Large intestine (tissue), 3 donors: ENCODE measurements at regions not wholly inside any gene's neighbourhood (a gene's known extent, or its start where the extent isn't known, plus 50 kb on each side); places are given as distances from the start of the nearest gene placed in this dataset.
A peak's percentile ranks its signal among the peaks of the same experiment; 100 is the strongest.

Experiments used
- DNase-seq, 2 donors: peaks; one replicate each; pipeline versions ENCODE4 v3.0.0 to v3.0.0-alpha.2; 2013
- H3K27ac ChIP-seq: one replicate; pipeline ENCODE4 v1.5.1; 2013; ENCODE audit warnings: low read length
- H3K27me3 ChIP-seq: 2 replicates; pipeline ENCODE4 v1.6.1; 2013; ENCODE audit warnings: low read length; ENCODE audit not compliant: control insufficient read depth, insufficient read depth
- H3K36me3 ChIP-seq: 2 replicates; pipeline ENCODE4 v1.6.1; 2013; ENCODE audit warnings: low read length; ENCODE audit not compliant: control insufficient read depth, insufficient read depth
- H3K4me1 ChIP-seq: one replicate; pipeline ENCODE4 v1.6.1; 2013; ENCODE audit warnings: low read length; ENCODE audit not compliant: control insufficient read depth, insufficient read depth
- H3K4me3 ChIP-seq: one replicate; pipeline ENCODE4 v1.5.1; 2013; ENCODE audit warnings: low read length
- H3K9me3 ChIP-seq: one replicate; pipeline ENCODE4 v1.6.1; 2013; ENCODE audit warnings: mild to moderate bottlenecking, low read depth, low read length, moderate library complexity; ENCODE audit not compliant: control insufficient read depth
- WGBS: methylation state at CpG from one replicate; pipeline ENCODE4 v1.1.5; 2013; ENCODE audit warnings: low lambda C conversion rate; ENCODE audit not compliant: insufficient coverage; 5-methylcytosine and 5-hydroxymethylcytosine counted together

- no peak overlapping the region for H3K4me3 ChIP-seq
- DNase-seq, result no peak
- H3K4me1 ChIP-seq, result no peaks in the 10 kb centered on the region
- no peaks in the 10 kb centered on the region for H3K36me3 ChIP-seq
- WGBS, result no CpG with 5 or more reads among the region's 1 CpG
- no peaks in the 10 kb centered on the region for H3K27me3 ChIP-seq
- H3K27ac ChIP-seq, result no peak overlapping the region
- peaks cover 3% of the 10 kb centered on the region for H3K9me3 ChIP-seq
Observed at GRCh38 chr4:28518561-28519165, 1658.0 kb downstream of the STIM2 start.

GRCh38 chr4:28523681-28524190 is 1663.1 kb downstream of the STIM2 start:
- no peak overlapping the region for H3K4me3 ChIP-seq
- no peak overlapping the region for H3K27ac ChIP-seq
- no peaks in the 10 kb centered on the region for H3K36me3 ChIP-seq
- H3K9me3 ChIP-seq, result no peaks in the 10 kb centered on the region
- DNase-seq, result peak in 1 of 2 donors; percentile 2
- no peaks in the 10 kb centered on the region for H3K4me1 ChIP-seq
- 88% methylated on average over 2 of the region's 3 CpGs for WGBS
- H3K27me3 ChIP-seq, result no peaks in the 10 kb centered on the region

DNA sequence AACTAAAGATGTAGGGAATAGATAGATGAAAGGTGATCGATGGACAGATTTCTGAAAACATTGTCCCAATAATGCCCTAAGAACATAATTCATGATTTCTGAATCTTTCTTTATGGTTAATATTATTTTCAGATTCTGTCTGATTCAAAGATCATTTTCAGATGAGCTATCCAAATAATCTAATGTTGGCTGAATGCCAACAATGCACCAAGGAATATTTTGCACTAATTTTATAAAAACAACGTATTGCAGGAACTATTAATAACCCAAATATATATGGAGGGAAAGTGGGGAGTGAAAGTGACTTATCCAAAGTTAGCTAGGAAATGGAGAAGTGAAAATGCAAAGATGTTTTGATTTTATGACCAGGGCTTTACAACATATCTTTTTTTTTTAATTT is 1675.5 kb downstream of the STIM2 start:
- Histone ChIP-seq H3K27ac (no peak overlapping the region), H3K4me1 (no peaks in the 10 kb centered on the region), H3K9me3 (peaks cover under 1% of the 10 kb centered on the region), H3K27me3 (no peaks in the 10 kb centered on the region), H3K4me3 (no peak overlapping the region), H3K36me3 (no peaks in the 10 kb centered on the region)
- WGBS, result 90% methylated on average over 2 of the region's 2 CpGs
- no peak for DNase-seq

- Histone ChIP-seq H3K36me3 (no peaks in the 10 kb centered on the region), H3K27me3 (no peaks in the 10 kb centered on the region), H3K4me1 (no peaks in the 10 kb centered on the region), H3K9me3 (peaks cover 3% of the 10 kb centered on the region), H3K27ac (no peak overlapping the region), H3K4me3 (no peak overlapping the region)
- 83% methylated on average over 1 of the region's 1 CpG for WGBS
- no peak for DNase-seq
Observed at GRCh38 chr4:28545986-28546385, 1685.3 kb downstream of the STIM2 start.

GRCh38 chr4:28548136-28548535 is 1687.5 kb downstream of the STIM2 start:
- no peaks in the 10 kb centered on the region for H3K36me3 ChIP-seq
- no peaks in the 10 kb centered on the region for H3K9me3 ChIP-seq
- H3K4me3 ChIP-seq, result no peak overlapping the region
- no peaks in the 10 kb centered on the region for H3K4me1 ChIP-seq
- WGBS, result no CpG with 5 or more reads among the region's 3 CpGs
- no peak overlapping the region for H3K27ac ChIP-seq
- no peaks in the 10 kb centered on the region for H3K27me3 ChIP-seq
- DNase-seq, result no peak

DNA sequence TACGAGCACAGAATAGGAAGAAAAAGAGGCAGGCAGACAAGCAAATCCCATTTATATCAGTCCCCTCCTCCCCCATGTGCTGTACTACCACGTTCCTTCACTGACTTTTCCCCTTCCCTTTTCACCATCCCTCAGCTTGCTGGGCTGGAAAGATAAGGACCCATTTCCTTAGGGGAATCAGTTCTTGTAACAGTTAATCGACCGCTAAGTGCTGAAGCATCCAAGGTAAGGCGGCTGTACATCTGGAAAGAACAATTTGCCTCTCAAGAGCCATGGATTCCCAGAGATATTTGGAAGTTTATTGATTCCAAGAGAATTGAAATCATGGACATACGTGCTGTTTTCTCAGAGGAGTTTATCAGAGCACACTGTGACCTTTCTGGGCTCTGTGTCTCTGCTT is 1688.0 kb downstream of the STIM2 start:
- Histone ChIP-seq H3K36me3 (no peaks in the 10 kb centered on the region), H3K4me1 (no peaks in the 10 kb centered on the region), H3K27me3 (no peaks in the 10 kb centered on the region), H3K4me3 (no peak overlapping the region), H3K9me3 (no peaks in the 10 kb centered on the region), H3K27ac (no peak overlapping the region)
- WGBS, result 63% methylated on average over 2 of the region's 6 CpGs
- DNase-seq, result no peak

GRCh38 chr4:28555866-28556265 is 1695.2 kb downstream of the STIM2 start:
- no peaks in the 10 kb centered on the region for H3K36me3 ChIP-seq
- no peak overlapping the region for H3K4me3 ChIP-seq
- no peaks in the 10 kb centered on the region for H3K27me3 ChIP-seq
- no peak overlapping the region for H3K27ac ChIP-seq
- no peaks in the 10 kb centered on the region for H3K4me1 ChIP-seq
- no CpG with 5 or more reads among the region's 2 CpGs for WGBS
- DNase-seq, result no peak
- H3K9me3 ChIP-seq, result no peaks in the 10 kb centered on the region

DNA sequence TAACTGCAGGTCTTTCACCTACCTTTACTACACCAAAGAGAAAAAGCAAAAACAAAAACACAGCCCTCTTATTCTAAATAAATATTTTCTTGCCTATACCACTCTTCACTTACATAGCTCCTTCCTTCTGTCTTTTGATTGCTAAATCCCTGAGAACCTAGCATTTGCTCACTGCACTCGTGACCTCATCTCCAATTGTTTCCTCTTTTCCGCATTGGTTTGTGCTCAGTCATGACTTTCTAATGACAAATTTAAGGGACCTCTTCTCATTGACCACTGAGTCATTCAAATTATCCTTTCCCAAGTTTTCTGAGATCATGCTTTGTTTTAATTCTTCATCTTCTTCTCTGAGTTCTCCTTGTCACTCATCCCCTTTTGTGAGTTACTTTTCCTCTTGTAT is 1697.1 kb downstream of the STIM2 start:
- H3K9me3 ChIP-seq, result no peaks in the 10 kb centered on the region
- no peaks in the 10 kb centered on the region for H3K4me1 ChIP-seq
- WGBS, result 67% methylated on average over 1 of the region's 2 CpGs
- no peaks in the 10 kb centered on the region for H3K27me3 ChIP-seq
- no peaks in the 10 kb centered on the region for H3K36me3 ChIP-seq
- H3K27ac ChIP-seq, result no peak overlapping the region
- DNase-seq, result no peak
- H3K4me3 ChIP-seq, result no peak overlapping the region

DNA sequence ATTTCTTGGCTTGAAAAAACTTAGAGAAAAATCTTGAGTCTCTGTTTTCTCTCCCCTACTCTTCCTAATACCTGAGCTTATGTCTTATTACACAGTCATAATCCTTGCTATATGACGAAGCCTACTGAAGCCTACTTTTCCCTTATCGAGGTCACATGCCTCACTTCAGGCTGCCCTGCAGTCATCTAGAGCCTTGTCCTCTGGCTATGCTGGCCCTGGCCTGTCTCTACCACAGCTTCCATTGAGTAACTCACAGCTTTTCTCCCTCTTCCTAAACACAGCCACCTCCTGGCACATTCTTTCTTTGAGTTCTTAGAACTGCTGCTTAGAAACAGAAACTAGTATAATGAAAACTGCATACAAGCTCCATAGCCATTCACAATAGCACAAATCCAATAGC is 1698.3 kb downstream of the STIM2 start:
- Histone ChIP-seq H3K27ac (no peak overlapping the region), H3K27me3 (no peaks in the 10 kb centered on the region), H3K36me3 (no peaks in the 10 kb centered on the region), H3K9me3 (no peaks in the 10 kb centered on the region), H3K4me3 (no peak overlapping the region), H3K4me1 (no peaks in the 10 kb centered on the region)
- WGBS, result 80% methylated on average over 1 of the region's 2 CpGs
- DNase-seq, result no peak

GRCh38 chr4:28562913-28563312 is 1702.3 kb downstream of the STIM2 start:
- no peaks in the 10 kb centered on the region for H3K9me3 ChIP-seq
- no peak overlapping the region for H3K4me3 ChIP-seq
- no peak for DNase-seq
- H3K27ac ChIP-seq, result no peak overlapping the region
- H3K36me3 ChIP-seq, result no peaks in the 10 kb centered on the region
- no peaks in the 10 kb centered on the region for H3K27me3 ChIP-seq
- WGBS, result 100% methylated on average over 1 of the region's 4 CpGs
- H3K4me1 ChIP-seq, result no peaks in the 10 kb centered on the region

DNA sequence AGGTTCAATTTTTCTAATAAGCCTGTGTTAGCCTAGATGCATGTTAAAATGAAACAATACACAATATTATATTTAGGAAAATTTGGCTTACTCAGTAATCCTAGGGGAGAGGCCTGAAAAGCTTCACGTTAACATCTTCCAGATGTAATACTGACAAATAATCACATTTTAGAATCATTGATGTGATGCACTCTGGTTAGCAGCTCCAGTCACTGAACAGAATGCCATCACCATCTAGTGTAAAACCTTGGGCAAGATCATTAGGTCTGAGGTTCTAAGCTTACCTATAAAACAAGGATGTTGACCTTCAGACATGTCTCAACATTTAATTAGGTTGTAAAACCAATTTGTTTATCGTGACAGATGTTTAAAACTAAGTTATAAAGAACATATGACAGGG is 1704.8 kb downstream of the STIM2 start:
- Histone ChIP-seq H3K4me1 (no peaks in the 10 kb centered on the region), H3K27ac (no peak overlapping the region)

More for the DNA sequence above, 1704.8 kb downstream of the STIM2 start:
- H3K36me3 ChIP-seq, result no peaks in the 10 kb centered on the region
- WGBS, result 33% methylated on average over 1 of the region's 2 CpGs
- no peak for DNase-seq
- no peaks in the 10 kb centered on the region for H3K9me3 ChIP-seq
- H3K27me3 ChIP-seq, result no peaks in the 10 kb centered on the region
- no peak overlapping the region for H3K4me3 ChIP-seq
